Upper lobe of right lung (tissue), 1 donor: ENCODE measurements at regions not wholly inside any gene's neighbourhood (a gene's known extent, or its start where the extent isn't known, plus 50 kb on each side); places are given as distances from the start of the nearest gene placed in this dataset.

ENCODE experiments used
- ATAC-seq: fragments of 200-7000 bp; cut with Tn5 transposase; one replicate; pipeline ENCODE4 v1.9.1; 2020; ENCODE audit warnings: mild to moderate bottlenecking, moderate library complexity
- DNase-seq: peaks from one replicate; pipeline ENCODE4 v3.0.0-alpha.2; 2020
- H3K27ac ChIP-seq: fragments of 200-600 bp; one replicate; pipeline ENCODE4 v1.8.0; 2022
- H3K27me3 ChIP-seq: fragments of 200-600 bp; one replicate; pipeline ENCODE4 v1.8.0; 2022; ENCODE audit warnings: mild to moderate bottlenecking
- H3K36me3 ChIP-seq: fragments of 200-600 bp; one replicate; pipeline ENCODE4 v1.8.0; 2022
- H3K4me1 ChIP-seq: fragments of 200-600 bp; one replicate; pipeline ENCODE4 v1.8.0; 2022
- H3K4me3 ChIP-seq: fragments of 200-600 bp; one replicate; pipeline ENCODE4 v1.8.0; 2022; ENCODE audit warnings: mild to moderate bottlenecking
- H3K9me3 ChIP-seq: fragments of 200-600 bp; one replicate; pipeline ENCODE4 v1.8.0; 2022
- CTCF ChIP-seq: fragments of 200-600 bp; IDR thresholded peaks from one replicate; pipeline ENCODE4 v1.8.0; 2022; ENCODE audit warnings: antibody characterized with exemption
- intact Hi-C: fragments of 100-400 bp; cut with DNase I; formaldehyde crosslinking; loops from one replicate; pipeline ENCODE4 v1.11.0; 2022
- donor health status: DM: no; HTN: yes; CAD: no; lungs with severe emphysema.

GRCh38 chr12:20210621-20211215, 157.6 kb upstream of the PDE3A start:
- no peaks in the 10 kb centered on the region for H3K36me3 ChIP-seq
- DNase-seq (no peak), ATAC-seq (peak; percentile 59)
- H3K27ac ChIP-seq: no peak overlapping the region
- no peak overlapping the region for H3K4me3 ChIP-seq
- intact Hi-C loops: no loop called here
- H3K4me1 ChIP-seq: peaks cover 10% of the 10 kb centered on the region
- TF ChIP-seq CTCF: no peak
- H3K9me3 ChIP-seq: no peaks in the 10 kb centered on the region
- no peaks in the 10 kb centered on the region for H3K27me3 ChIP-seq

GRCh38 chr12:20211541-20211940, 156.8 kb upstream of the PDE3A start:
- Histone ChIP-seq H3K27ac (no peak overlapping the region), H3K4me1 (peaks cover 10% of the 10 kb centered on the region), H3K36me3 (no peaks in the 10 kb centered on the region), H3K9me3 (no peaks in the 10 kb centered on the region), H3K27me3 (no peaks in the 10 kb centered on the region), H3K4me3 (no peak overlapping the region)
- ATAC-seq (no peak), DNase-seq (no peak)
- intact Hi-C loops: no loop called here
- no peak for TF ChIP-seq CTCF

- DNase-seq (no peak), ATAC-seq (peak; percentile 12)
- Histone ChIP-seq H3K4me1 (peaks cover 10% of the 10 kb centered on the region), H3K4me3 (no peak overlapping the region), H3K9me3 (no peaks in the 10 kb centered on the region), H3K27me3 (no peaks in the 10 kb centered on the region), H3K27ac (peak overlapping the region; percentile 56), H3K36me3 (no peaks in the 10 kb centered on the region)
- no peak for TF ChIP-seq CTCF
- intact Hi-C loops: no loop called here
These were observed 156.3 kb upstream of the PDE3A start for GRCh38 chr12:20211981-20212421.

GRCh38 chr12:20212658-20213555, 155.4 kb upstream of the PDE3A start:
- DNase-seq: peak; percentile 73

More at GRCh38 chr12:20212658-20213555, 155.4 kb upstream of the PDE3A start:
- no peaks in the 10 kb centered on the region for H3K36me3 ChIP-seq
- no peak overlapping the region for H3K4me3 ChIP-seq
- no peaks in the 10 kb centered on the region for H3K27me3 ChIP-seq
- TF ChIP-seq CTCF: no peak
- peaks cover 10% of the 10 kb centered on the region for H3K4me1 ChIP-seq
- peak overlapping the region; percentile 56 for H3K27ac ChIP-seq
- ATAC-seq: peak; percentile 93
- H3K9me3 ChIP-seq: no peaks in the 10 kb centered on the region
- intact Hi-C loops: no loop called here
